CD4-positive, alpha-beta T cell (primary cell): ENCODE measurements at regions not wholly inside any gene's neighbourhood (a gene's known extent, or its start where the extent isn't known, plus 50 kb on each side); places are given as distances from the start of the nearest gene placed in this dataset.

ENCODE experiments used
- ATAC-seq: fragments of 200-7000 bp; cut with Tn5 transposase; one replicate; pipeline ENCODE4 v1.10.0; 2022; ENCODE audit warnings: mild to moderate bottlenecking; ENCODE audit not compliant: poor library complexity
- CTCF ChIA-PET: fragments of 350-600 bp; sonication (Branson Sonifier 250); formaldehyde crosslinking; loops from one replicate; lab custom pipeline; 2021; ENCODE audit warnings: antibody characterized with exemption, inconsistent platforms; lab: Charles Lee
- POLR2A ChIA-PET: fragments of 350-600 bp; sonication (Branson Sonifier 250); formaldehyde crosslinking; loops from one replicate; lab custom pipeline; 2021; ENCODE audit warnings: antibody characterized with exemption, inconsistent platforms; lab: Charles Lee
- DNase-seq, 14 experiments: peaks; one replicate each; pipeline ENCODE4 v3.0.0-alpha.2; 2013 to 2020; ENCODE audit warnings: mixed read lengths in 2 of 14
- H3K27ac ChIP-seq, 2 donors: one replicate each; pipeline versions ENCODE4 v1.5.1 to v1.7.0; 2013; ENCODE audit warnings: low read length in 2 of 2, low read depth in 1 of 2, mild to moderate bottlenecking in 1 of 2
- H3K27me3 ChIP-seq, 2 experiments: 1 replicate in 1 of 2; 2 replicates in 1 of 2; pipeline versions ENCODE4 v1.6.1 to v1.7.0; 2013; ENCODE audit warnings: low read length in 2 of 2, control low read depth in 1 of 2, mild to moderate bottlenecking in 1 of 2, moderate library complexity in 1 of 2; ENCODE audit not compliant: insufficient read depth in 2 of 2, control insufficient read depth in 1 of 2
- H3K36me3 ChIP-seq: one replicate; pipeline ENCODE4 v1.6.1; 2013; ENCODE audit warnings: low read length, control low read depth; ENCODE audit not compliant: insufficient read depth
- H3K4me1 ChIP-seq: one replicate; pipeline ENCODE4 v1.6.1; 2013; ENCODE audit warnings: low read length, control low read depth; ENCODE audit not compliant: insufficient read depth
- H3K4me3 ChIP-seq: one replicate; pipeline ENCODE4 v1.5.1; 2013; ENCODE audit warnings: mild to moderate bottlenecking, low read length, moderate library complexity
- H3K9me3 ChIP-seq, 2 experiments: 1 replicate in 1 of 2; 2 replicates in 1 of 2; pipeline versions ENCODE4 v1.6.1 to v1.7.0; 2013; ENCODE audit warnings: low read length in 2 of 2, mild to moderate bottlenecking in 2 of 2, control low read depth in 1 of 2, moderate library complexity in 1 of 2; ENCODE audit not compliant: control insufficient read depth in 1 of 2, insufficient read depth in 1 of 2
- H3K27ac Mint-ChIP-seq: one replicate; pipeline ENCODE4 v1.8.0; 2020; ENCODE audit warnings: mixed read lengths
- H3K27me3 Mint-ChIP-seq: one replicate; pipeline ENCODE4 v1.8.0; 2021; ENCODE audit warnings: mixed read lengths
- H3K36me3 Mint-ChIP-seq: one replicate; pipeline ENCODE4 v1.8.0; 2021; ENCODE audit warnings: low read depth, mixed read lengths
- H3K4me1 Mint-ChIP-seq: one replicate; pipeline ENCODE4 v1.8.0; 2021; ENCODE audit warnings: low read depth, mixed read lengths
- H3K4me3 Mint-ChIP-seq: one replicate; pipeline ENCODE4 v1.8.0; 2020; ENCODE audit warnings: mild to moderate bottlenecking, mixed read lengths
- H3K9me3 Mint-ChIP-seq: one replicate; pipeline ENCODE4 v1.8.0; 2020; ENCODE audit warnings: mixed read lengths
- CTCF ChIP-seq: fragments of 200-600 bp; IDR thresholded peaks from one replicate; pipeline ENCODE4 v1.8.0; 2022; ENCODE audit warnings: antibody characterized with exemption, mild to moderate bottlenecking
- intact Hi-C, 2 experiments: fragments of 100-400 bp; cut with DNase I in 1 of 2; cut with micrococcal nuclease in 1 of 2; formaldehyde crosslinking; loops; one replicate each; pipeline versions ENCODE4 v1.15.1 to v1.9.0; 2023 to 2025; cut with DNase I, micrococcal nuclease

- Mint-ChIP-seq H3K27me3 (peaks cover 67% of the 10 kb centered on the region), H3K9me3 (no peaks in the 10 kb centered on the region), H3K36me3 (no peaks in the 10 kb centered on the region), H3K4me3 (no peak overlapping the region), H3K4me1 (no peaks in the 10 kb centered on the region), H3K27ac (no peak overlapping the region)
- POLR2A ChIA-PET: no interaction called here
- no peak overlapping the region for H3K4me3 ChIP-seq
- intact Hi-C loops: no loop called here
- H3K36me3 ChIP-seq: no peaks in the 10 kb centered on the region
- no peak for DNase-seq
- ATAC-seq: no peak
- H3K9me3 ChIP-seq: no peaks in the 10 kb centered on the region
- no peaks in the 10 kb centered on the region for H3K4me1 ChIP-seq
- no peak overlapping the region for H3K27ac ChIP-seq
- TF ChIP-seq CTCF: no peak
- CTCF ChIA-PET: interaction anchor here (0.9 kb wide), 1 partner anchor 16 kb away, joined by 4 read pairs; no protein-coding TSS in a partner anchor
- peaks cover 3 to 4% of the 10 kb centered on the region in 2 experiments for H3K27me3 ChIP-seq
Observed at GRCh38 chr6:99852031-99852430, 142.0 kb downstream of the MCHR2 start.

- Histone ChIP-seq H3K27me3 (peaks cover 0 to 5% of the 10 kb centered on the region in 2 experiments), H3K4me1 (peaks cover 5% of the 10 kb centered on the region), H3K9me3 (no peaks in the 10 kb centered on the region), H3K4me3 (no peak overlapping the region), H3K27ac (no peak overlapping the region), H3K36me3 (no peaks in the 10 kb centered on the region)
- peaks cover 60% of the 10 kb centered on the region for H3K27me3 Mint-ChIP-seq
- no peaks in the 10 kb centered on the region for H3K36me3 Mint-ChIP-seq
- peak; percentile 41 for ATAC-seq
- DNase-seq: peak in 1 of 14 experiments; percentile 2
- ChIA-PET CTCF (interaction anchor here (1.1 to 1.4 kb wide), 2 partner anchors 10 to 233 kb away, joined by 6 read pairs; no protein-coding TSS in a partner anchor), POLR2A (no interaction called here)
- peaks cover 6% of the 10 kb centered on the region for H3K4me1 Mint-ChIP-seq
- no peak overlapping the region for H3K27ac Mint-ChIP-seq
- intact Hi-C loops: loop anchor here (5.0 kb wide), 4 partner anchors 230 to 850 kb away; no protein-coding TSS in a partner anchor
- no peak for TF ChIP-seq CTCF
- H3K9me3 Mint-ChIP-seq: no peaks in the 10 kb centered on the region
- H3K4me3 Mint-ChIP-seq: no peak overlapping the region
Observed at GRCh38 chr6:99867026-99867425, 127.0 kb downstream of the MCHR2 start.

- DNase-seq: peak; percentile 46 to 77 (median 58)
- peaks cover 0 to 5% of the 10 kb centered on the region in 2 experiments for H3K27me3 ChIP-seq
- ChIA-PET POLR2A (no interaction called here), CTCF (interaction anchor here (0.7 to 1.4 kb wide), 6 partner anchors 9 to 232 kb away, joined by 3 to 6 read pairs (median 4); no protein-coding TSS in a partner anchor)
- intact Hi-C loops: loop anchor here (5.0 kb wide), 4 partner anchors 229 to 849 kb away; no protein-coding TSS in a partner anchor
- Mint-ChIP-seq H3K4me3 (no peak overlapping the region), H3K9me3 (no peaks in the 10 kb centered on the region), H3K4me1 (peaks cover 6% of the 10 kb centered on the region), H3K27me3 (peaks cover 64% of the 10 kb centered on the region), H3K27ac (no peak overlapping the region), H3K36me3 (no peaks in the 10 kb centered on the region)
- no peaks in the 10 kb centered on the region for H3K36me3 ChIP-seq
- peaks cover 5% of the 10 kb centered on the region for H3K4me1 ChIP-seq
- peak; percentile 55 for ATAC-seq
- no peaks in the 10 kb centered on the region for H3K9me3 ChIP-seq
- H3K4me3 ChIP-seq: no peak overlapping the region
- H3K27ac ChIP-seq: no peak overlapping the region
- peak; percentile 83 for TF ChIP-seq CTCF
Observed at GRCh38 chr6:99868074-99868702, 125.8 kb downstream of the MCHR2 start.
